MM.1S (cell line): ENCODE measurements at regions not wholly inside any gene's neighbourhood (a gene's known extent, or its start where the extent isn't known, plus 50 kb on each side); places are given as distances from the start of the nearest gene placed in this dataset.

Experiments
- CTCF ChIP-seq: fragments of 300-600 bp; sonication (generic); IDR thresholded peaks from 2 replicates; pipeline ENCODE4 v1.5.1; 2016; ENCODE audit warnings: antibody characterized with exemption, low read length, mixed read lengths
- EZH2 ChIP-seq: fragments of 300-600 bp; sonication (generic); optimal IDR thresholded peaks from 2 replicates; pipeline ENCODE3; 2017; ENCODE audit warnings: low read depth, mild to moderate bottlenecking, antibody characterized with exemption, low read length, mixed read lengths
- EZH2phosphoT487 ChIP-seq: fragments of 300-600 bp; sonication (generic); IDR thresholded peaks from 2 replicates; pipeline ENCODE4 v1.6.1; 2018; ENCODE audit warnings: antibody characterized with exemption, low read length

DNA sequence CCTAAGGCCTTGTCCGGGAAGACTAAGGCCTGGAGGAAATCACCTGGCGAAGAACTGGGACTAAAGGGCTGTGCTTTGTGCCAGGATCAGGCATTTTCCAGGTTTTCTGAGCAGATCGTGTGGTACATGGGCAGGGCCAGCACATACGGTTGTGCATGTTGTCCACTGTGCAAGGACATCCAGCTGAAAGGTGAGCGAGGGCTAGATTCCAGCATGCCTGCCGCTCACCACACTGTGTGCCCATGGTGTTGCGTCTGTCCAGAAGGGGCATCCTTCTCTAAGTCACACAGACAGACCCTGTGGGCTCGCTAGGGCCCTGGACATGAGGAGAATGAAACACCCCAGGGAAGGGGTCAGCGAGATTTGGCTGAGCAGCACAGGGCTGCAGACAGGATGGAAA, 80.3 kb upstream of the TAF1B start:
- TF ChIP-seq CTCF (no peak), EZH2 (no peak), EZH2phosphoT487 (no peak)
